Ecto neural progenitor cell (in vitro differentiated cells): ENCODE measurements at regions not wholly inside any gene's neighbourhood (a gene's known extent, or its start where the extent isn't known, plus 50 kb on each side); places are given as distances from the start of the nearest gene placed in this dataset.
"Not testable (repeated sequence)": the region's sequence is repeated elsewhere in the genome, so short reads cannot be mapped to it uniquely, and the experiment has no call there.

Source experiments
- DNase-seq: peaks from one replicate; pipeline ENCODE4 v3.0.0-alpha.2; 2018; ENCODE audit warnings: low spot score

DNA sequence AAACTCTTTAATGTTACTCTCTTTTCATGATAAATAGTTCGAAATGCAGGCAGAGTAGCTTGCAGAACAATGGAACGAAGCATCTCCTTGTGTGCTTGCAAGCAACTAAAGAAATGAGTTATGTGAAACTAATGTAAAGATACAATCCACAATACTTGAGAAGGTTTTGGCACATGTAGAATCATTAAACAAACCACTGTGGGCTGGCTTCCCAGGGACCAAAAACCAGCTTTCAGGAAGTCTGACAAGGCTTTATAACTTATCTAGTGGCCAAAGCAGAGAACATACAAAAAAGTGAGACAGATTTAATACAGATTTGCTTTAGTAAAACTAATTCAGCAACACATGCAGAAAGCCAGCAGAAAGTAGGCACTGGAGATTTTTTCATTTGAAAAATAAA lies 1673.8 kb upstream of the AGA start:
- DNase-seq, result no peak

DNA sequence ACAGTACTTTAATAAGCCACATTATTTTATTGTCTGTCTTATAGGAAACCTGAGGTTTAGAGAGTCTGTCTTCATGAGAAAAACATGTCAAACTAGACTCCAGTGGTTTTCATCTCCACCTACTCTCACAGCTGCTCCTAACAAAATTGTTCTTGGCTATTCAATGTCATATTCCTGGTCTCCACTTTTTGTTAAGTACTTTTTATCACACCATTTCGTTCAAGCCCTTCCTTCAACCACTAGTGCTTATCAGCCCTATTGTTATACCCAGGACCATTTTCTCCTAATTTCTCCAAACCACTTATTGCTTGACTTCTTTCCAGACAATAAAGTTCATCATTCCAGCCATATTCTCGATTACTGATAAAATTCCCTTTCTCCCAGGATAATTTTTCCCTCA lies 1674.3 kb upstream of the AGA start:
- no peak for DNase-seq

DNA sequence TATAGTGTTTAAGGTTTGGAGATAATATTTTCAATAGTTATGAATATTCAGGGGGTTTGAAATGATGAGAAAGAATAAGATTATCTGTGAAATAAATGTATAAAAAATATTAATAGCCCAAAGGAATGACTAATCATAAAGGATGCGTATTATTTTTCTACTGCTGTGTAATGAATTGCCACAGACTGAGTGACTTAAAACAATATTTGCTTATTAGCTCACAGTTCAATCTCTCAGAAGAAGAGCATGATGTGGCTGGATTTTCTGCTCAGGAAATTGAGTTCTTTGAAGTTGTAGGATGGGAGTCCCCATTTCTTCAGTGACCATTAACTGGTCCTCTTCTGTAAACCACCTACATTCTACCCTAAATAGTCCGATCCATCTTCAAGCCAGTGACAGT lies 1680.8 kb upstream of the AGA start:
- DNase-seq, result no peak

DNA sequence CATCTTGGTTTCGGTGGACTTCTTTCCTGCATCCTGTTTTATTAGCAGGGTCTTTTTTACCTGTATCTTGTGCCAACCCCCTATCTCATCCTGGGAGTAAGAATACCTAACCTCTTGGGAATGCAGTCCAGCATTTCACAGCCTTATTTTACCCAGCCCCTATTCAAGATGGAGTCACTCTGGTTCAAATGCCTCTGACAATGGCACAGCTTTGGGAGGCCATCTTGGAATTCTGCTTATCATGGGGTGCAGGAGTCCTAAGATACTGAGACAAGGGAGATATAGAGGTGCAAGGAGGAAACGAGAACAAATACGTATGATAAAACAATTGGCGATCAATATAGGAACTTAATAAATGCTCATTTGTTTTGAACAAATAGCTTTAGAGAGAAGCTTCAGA lies 1682.2 kb upstream of the AGA start:
- DNase-seq, result no peak

DNA sequence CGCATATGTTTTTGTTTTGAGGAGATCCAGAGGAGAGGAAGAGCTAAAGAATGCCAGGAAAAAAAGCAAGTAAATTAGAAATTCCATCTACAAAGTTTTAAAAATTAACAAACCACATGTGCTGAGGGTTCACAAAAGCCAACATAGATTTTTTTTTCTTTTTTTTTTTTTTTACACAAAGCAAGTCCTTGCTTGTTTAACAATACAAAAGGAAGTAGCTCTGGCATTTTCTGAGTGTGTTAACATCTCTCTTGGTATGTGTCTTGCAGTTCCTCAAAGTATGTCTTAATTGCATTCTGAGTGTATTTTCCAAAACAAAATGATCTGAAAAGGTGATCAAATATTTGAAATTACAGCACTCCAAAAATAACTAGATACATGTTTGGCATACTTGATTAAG lies 1682.7 kb upstream of the AGA start:
- DNase-seq, result no peak

DNA sequence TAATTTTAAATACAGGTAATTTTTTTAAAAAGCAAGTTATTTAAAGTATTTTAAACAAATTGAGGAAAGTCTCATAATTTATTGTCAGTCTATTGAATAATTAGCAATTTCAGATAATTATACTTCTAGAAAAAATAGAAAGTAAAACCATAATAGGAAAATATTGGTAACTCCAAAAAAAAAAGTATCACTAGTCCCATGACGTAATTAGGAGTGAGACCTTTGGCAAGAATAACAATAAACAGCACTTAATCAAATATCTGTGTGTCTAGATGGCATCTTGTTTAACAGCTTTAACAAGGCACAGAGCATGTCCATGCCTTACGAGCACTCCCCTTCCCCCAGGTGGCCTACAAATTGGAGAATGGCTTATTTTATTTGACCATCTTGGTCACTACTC lies 1683.6 kb upstream of the AGA start:
- DNase-seq, result no peak

DNA sequence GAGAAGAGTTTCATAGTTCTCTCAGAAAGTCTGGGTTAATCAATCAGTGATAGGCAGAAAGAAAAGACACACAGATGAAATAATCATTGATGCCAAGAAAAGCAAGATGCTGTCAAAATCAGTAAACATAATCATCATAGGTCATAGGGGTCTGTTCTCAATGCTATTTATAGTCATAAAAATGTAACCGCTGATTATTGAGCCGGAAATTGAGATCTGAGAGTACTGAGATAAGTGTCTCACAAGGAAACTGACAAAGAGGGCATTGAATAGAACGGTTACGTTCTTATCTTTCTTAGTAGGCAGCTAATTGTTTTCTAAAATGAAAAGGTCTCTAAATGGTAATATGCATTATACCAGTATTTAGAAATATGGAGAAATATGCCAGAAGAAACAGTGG lies 1686.1 kb upstream of the AGA start:
- no peak for DNase-seq

DNA sequence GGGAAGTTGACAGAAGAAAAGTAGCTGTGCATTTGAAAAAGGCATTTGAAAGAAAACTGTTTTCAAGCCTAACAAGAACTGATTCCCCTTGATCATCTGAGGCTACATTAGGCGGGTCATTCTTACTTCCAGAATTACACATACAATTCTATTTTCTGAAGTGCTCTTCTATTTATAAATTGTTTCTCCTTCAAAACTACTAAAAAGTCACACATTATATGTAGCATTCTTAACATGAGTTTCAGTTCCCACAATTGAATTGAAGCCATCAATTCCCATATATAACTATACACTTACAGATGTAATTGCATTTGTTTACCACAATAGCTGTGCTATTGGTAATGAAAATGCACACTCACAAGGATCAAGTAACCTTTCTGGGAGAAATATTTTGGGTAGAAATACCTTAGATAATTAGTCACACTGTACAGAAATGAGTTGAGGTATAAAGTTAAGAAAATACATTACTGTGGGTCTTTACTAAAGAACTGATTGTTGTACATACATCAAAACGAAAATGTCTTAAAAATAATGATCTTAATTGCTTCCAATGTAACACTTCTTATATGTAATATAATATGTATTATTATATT lies 1688.0 kb upstream of the AGA start:
- no peak for DNase-seq

DNA sequence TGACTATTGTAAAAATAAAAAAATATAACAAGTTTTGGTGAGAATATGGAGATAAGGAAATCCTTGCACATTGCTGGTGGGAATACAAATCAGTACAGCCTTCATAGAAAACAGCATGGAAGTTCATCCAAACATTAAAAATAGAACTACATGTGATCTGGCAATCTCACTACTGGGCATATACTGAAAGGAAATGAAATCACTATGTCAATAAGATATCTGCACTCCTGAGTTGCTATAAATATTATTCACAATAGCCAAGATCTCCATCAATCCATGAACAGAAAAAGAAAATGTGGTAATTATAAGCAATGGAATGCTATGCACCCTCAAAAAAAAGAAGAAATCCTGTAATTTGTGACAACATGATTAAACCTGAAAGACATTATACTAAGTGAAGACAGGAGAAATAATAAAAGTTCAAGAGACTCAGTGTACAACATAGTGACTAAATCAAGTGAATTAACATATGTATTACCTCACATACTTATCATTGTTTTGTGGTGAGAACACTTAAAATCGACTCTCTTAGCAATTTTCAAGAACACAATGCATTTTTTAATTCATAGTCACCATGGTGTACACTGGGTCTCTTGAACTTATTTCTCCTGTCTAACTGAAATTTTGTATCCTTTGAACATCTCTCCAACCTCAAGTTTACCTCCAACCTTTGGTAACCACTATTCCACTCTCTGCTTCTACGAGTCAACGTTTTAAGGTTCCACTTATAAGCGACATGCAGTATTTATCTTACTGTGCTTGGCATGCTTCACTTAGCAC lies 1703.7 kb upstream of the AGA start:
- DNase-seq, result no peak

DNA sequence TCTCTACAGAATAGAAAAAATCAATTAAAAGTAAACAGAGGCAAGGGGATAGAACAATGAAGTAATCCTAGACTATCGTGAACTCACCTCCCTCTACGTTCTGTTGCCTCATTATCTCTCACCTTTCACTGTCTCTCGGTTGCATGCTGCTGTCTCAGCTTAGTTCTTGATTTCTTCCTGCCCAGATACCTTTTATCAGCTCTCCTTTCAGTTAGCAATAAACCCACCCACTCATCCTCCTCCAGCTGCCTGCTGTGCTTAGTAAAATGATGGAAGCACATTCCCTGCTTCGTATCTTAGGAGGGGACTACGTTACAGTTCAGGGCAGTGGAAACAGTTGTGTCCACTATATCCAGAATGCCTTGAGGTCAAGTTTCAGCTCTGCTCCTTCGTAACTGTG lies 1709.5 kb upstream of the AGA start:
- DNase-seq, result no peak

DNA sequence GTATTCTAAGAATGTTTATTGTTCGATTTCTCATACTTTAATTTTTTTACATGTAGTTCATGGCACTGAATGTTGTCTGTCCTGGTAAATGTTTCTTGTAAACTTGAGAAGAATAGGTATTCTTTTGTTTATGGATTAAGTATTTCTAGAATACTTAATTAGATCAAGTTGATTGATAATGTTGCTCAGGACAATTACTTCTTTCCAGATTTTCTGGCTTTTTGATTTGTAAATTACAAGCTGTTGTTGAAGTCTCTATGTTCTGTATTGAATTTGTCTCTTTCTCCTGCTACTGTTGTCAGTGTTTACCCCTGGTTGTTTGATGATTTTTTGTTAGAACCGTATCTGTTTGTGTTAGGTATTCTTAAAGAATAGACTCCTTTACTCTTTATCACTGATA lies 1720.9 kb upstream of the AGA start:
- no peak for DNase-seq

DNA sequence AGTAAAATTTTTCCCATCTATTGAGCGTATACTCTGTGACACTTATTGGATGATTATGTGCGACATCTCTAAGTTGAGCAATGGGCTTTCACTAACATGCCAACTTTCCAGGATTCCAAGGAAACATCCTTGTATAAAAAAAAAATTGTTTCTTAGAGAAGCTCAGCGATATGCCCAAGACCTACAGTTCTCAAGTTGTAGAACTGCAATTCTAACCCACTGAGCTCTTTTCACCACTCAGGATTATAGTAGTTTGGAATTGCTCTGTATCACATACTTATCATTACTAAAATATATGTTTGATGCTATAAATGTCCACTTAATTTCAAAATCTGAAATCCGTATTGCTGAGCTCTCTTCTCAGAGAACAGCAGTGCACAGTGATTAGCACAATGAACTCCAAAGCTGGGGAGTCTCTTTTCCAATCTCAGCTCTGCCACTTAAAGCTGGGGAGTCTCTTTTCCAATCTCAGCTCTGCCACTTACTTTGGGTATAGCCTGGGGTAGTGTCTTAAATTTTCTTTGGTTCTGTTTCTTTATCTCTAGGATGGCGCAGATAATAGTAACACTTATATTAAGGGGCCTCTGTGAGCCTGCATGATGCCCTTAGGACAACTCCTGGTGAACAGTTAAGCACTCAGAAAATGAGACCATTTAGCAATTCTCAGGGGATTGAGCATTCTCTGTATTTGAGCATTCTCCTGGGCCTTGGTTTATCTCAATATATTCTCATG lies 1722.2 kb upstream of the AGA start:
- DNase-seq, result no peak

DNA sequence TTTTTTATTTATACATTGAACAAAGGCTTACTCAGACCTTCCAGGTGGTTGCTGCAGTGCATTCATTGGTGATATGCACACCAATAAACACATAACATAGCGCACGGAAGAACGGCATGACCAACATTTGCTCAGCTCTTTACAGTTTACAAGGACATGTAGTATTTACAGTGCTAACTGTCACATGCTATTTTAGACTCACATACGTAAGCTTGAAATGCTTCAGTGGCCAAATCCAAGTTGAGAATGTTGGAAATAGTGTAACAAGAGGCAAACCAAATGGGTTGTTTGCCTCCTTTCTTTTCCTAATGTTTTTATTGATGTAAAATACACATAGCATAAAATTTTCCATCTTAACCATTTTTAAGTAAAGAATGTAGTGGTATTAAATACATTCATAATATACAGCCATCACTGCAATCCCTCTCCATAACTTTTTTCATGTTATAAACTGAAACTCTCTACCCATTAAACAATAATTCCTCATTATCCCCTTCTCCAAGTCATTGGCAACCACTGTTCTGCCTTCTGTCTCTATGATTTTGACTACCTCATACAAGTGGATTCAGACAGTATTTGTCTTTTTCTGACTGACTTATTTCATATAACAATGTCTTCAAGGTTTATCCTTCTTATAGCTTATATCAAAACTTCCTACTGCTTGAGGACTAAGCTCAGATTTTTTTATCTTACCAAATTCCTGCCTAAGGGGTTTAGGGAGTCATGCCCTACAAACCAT lies 1722.9 kb upstream of the AGA start:
- DNase-seq, result no peak

DNA sequence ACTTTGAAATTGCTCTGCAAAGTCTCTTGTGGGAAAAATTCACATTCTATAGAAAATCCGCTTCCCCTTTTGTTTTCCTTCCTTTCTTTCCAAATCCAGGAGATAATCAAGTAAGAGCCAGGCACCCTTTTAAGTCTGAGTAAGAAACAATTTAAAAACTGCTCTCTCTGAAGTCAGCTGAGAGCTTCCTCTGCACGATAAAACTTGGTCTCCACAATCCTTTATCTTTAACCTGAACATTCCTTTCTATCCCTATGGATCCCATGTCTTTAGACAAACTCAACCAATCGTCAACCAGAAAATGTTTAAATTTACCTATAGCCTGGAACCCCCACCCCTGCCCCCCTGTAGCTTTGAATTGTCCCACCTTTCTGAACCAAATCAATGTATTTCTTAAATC lies 1723.6 kb upstream of the AGA start:
- DNase-seq, result no peak

DNA sequence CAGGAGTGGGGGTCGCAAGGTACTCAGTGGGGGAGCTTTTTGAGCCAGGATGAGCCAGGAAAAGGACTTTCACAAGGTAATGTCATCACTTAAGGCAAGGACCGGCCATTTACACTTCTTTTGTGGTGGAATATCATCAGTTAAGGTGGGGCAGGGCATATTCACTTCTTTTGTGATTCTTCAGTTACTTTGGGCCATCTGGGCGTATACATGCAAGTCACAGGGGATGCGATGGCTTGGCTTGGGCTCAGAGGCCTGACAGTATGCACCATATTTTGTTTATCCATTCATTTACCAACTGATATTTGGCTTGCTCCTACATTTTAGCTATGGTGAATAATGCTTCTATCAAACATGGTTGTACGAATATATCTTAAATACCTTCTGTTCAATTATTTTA lies 1728.1 kb upstream of the AGA start:
- not testable (repeated sequence) for DNase-seq

DNA sequence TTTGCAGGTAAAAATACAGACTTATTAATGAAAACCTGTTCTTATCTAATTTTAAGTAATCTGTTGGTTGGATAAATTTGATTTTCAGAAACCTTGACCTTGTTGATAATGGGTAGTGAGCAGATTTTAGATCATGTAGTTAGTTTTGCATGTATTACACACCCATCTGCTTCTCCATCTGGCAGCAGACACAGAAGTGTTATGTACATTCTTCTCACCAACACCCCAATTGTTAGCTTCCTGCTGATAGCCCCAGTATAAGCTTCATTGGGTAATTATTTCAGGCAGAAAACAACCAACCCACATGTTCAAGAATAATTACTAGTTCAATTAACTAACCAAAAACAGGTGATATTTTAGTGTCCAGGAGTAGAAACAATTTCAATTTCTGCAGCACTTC lies 1740.5 kb upstream of the AGA start:
- DNase-seq, result no peak

DNA sequence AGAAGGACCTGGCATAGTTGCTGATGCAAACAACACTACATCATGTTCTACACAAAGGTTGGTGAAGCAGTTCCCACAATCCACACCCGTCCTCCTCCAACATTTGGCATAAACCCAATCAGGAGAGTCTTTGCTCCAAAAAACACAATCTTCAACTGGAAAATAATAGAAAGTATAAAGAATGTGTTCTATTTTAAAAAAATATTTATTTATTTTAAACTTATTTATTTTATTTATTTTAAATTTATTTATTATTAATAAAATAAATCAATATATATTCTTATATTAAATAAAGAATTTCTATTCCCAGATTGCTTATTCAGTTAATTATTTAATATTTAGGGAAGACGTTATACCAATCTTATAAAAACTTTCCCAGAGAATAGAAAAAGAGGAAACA lies 1753.7 kb upstream of the AGA start:
- DNase-seq, result no peak

DNA sequence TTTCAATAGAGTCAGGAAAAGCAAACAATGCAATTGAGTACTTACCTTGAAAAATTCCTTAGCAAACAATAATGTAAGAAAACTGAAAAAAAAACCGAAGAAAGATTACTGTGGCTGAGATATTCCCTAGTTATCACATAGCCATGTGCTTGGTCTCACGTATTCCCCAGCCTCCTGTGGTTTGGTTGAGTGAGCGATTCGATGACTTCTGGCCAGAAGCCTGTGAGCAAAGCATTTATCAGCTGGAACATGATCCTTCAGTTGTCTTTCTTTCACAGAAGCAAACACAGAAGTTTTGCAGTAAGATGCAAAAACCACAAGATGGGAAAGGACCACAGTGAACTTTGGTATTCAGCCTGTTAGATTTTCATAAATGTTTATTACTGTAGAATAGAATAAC lies 1754.3 kb upstream of the AGA start:
- DNase-seq, result no peak

DNA sequence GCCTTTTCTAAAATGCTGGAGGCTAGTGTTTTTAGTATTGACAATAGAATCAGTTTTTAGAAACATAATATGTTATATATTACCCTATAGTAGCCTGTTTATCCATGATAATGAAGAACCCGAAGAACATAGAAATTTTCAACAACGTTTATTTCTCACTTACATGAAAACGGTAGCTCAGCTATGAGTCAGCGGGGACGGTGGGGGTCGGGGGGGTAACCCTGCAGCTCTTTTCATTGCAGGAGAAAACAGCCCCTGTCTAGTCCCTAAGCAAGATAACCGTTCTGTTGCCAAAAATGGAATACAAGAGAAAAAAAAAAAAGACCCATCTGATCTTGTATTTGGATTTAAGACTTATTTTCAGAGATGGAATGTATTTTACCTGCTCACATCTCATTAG lies 1758.4 kb upstream of the AGA start:
- DNase-seq, result no peak

DNA sequence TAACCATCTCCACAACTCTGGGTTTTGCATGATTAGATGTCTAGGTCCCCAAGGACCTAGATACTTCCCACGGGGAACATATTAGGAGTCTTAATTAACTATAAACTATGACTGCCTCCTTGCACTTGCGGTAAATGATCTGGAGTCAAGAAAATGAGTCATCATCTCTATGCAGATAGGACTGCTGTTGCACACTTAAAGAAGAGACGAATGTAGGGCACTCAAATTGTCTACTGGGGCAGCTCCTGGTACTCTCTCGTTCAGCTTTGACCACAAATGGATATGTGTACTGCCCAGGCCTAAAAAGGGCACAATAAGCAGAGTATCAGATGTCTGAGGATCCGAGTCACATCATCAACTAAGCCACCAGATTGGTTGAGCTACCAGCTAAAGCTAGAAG lies 1783.4 kb upstream of the AGA start:
- no peak for DNase-seq

DNA sequence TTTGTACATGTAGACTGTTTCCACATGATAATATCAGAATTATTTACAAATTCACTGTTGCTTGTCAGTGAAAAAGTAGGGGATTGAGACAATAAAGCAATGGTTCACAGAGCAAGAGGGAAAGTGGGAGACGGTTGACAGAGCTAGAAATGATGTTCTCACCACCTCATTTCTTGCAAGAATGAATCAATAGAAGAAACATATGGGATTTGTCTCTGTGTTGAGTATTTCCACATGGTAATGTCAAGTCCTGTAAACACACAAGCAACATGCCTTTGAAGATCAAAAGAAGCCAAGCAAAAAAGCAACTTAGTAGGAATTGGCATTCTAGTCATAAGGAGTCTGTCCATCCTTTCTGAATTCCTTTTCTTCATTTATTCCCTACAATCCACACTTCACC lies 1806.6 kb upstream of the AGA start:
- no peak for DNase-seq

DNA sequence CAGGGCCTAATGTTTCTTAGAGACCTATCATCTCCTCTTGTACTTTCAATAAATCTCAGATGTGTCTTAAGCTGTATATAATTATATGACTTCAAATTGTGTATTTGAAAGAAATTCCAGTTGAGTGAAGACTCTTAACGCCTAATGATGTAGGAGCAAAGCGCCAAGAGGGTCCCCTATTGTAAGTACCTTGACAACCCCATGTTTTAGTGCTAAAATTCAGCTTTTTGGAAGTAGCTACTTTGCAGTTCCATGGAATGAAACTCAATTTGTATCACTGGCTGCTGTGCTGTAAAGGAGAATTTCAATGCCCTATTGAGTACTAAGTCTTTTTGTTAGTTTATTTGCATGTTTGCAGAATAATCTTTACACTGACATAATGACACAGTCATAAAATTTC lies 1826.6 kb upstream of the AGA start:
- DNase-seq, result no peak

DNA sequence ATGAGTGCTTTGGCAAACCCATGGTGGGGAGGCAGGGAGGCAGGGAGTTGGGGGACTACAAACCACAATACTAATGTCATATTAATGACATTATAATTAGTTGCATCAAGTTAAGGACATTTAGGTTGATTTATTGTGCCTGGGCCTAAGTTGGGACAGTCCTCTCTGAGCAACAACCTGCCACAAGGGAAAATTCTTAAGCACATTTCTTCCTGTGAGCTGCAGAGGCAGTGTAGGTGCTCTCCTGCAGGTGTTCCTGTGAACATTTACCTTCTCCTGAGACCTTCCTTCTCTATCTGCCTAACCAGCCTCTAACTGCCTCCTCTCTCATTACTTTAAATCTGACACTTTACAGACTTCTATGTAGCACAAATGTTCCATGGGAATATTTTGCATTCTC lies 1830.0 kb upstream of the AGA start:
- no peak for DNase-seq
